ENCODE measurements at regions not wholly inside any gene's neighbourhood (a gene's known extent, or its start where the extent isn't known, plus 50 kb on each side); places are given as distances from the start of the nearest gene placed in this dataset.
"Not testable (repeated sequence)": the region's sequence is repeated elsewhere in the genome, so short reads cannot be mapped to it uniquely, and the experiment has no call there.

DNA sequence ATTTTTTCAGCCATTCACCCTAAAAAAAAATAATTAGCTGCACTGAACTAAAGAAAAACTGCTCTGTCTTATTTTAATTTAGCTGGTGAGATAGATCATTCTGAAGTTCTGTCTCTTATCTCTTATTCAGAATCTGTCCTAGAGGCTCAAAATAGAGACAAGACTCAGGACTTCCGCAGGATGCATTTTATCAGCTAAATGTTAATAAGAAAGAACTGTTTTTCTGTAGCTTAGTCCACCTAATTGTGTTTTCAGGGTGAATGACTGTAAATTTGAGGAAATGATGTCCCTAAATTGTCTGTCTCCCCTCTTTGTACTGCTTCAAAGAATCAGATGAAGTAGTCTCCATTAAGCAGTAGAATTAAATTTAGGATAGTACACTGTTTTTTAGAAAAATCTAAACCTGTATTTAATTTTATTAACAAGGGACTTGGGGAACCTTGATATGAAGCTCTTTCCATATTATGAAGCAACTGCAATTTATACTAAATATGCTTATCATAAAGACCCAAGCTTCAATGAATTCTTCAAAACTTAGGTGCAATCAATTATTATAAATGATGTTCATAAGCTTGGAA, 671.9 kb downstream of the RWDD3 start:
- no peak for DNase-seq (ENCODE audit: low spot score)

DNA sequence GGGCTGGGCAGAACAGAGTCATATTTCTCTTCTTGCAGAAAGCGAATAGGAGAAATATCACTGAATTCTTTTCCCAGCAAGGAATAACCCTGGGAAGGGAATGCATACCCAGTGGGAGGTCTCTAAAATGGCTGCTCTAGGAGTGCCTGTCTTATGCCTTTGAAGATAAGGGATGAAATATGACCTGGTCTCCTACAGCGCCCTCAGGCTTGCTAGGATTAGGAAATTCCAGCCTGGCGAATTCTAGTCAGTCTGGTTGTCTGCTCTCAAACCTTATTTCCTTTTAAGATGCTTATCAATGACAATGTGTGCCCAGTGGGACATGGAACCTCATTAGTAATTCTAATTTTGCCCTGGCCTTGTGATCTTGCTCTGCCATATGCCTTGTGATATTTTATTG, 677.7 kb downstream of the RWDD3 start:
- DNase-seq (ENCODE audit: low spot score), result not testable (repeated sequence)

DNA sequence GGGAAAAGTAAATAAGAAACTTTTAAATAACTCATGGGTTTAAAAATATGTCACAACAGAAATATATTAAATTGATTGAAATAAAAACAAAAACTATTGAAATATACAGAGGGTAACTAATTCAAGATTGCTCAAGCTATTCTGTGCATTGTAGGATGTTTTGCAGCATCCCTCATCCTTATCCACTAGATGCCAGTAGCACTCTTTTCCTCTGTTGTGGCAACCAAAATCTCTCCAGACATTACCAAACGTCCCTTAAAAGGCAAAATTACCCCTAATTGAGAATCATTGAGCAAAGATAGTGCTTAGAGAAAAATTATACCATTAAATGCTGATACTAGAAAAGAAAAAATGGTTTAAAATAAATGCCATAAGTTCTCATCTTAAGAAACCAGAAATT, 682.6 kb downstream of the RWDD3 start:
- no peak for DNase-seq (ENCODE audit: low spot score)

DNA sequence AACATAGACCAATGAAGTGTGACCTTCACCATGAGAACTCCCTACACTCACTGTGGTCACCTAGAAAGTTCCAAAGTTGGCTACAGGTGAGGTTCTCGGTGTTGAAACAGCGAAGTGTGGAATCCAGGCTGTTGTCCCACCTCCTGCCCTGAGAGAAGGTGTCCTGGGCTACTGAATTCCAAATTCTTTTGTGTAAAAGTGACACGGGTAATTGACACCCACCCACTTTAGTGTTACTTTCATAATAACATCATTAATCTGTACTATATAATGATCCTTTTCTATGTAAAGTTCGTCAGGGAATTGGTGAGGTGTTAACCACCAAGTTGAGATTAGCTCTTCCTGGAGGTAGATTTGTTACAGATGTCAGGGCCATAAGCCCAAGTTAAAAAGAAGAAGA, 690.7 kb downstream of the RWDD3 start:
- no peak for DNase-seq (ENCODE audit: low spot score)

DNA sequence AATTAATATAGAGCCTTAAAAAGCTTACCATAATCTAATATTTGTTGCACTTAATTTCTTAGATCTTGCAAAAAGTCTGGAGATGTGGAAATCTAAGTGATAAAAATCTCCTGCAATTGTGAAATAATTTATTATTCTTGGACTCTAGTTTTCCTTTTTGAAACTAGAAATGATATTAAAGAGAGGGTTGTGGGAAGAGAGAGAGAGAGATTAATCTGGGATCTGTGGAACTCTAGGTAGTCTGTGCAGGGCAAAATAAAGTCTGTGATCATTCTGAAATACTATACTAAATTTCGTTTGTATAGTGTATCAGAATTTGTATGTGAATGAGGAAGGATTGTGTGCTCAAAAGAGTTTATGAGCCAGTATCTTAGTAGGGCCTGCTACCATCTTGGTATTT, 692.3 kb downstream of the RWDD3 start:
- no peak for DNase-seq (ENCODE audit: low spot score)

DNA sequence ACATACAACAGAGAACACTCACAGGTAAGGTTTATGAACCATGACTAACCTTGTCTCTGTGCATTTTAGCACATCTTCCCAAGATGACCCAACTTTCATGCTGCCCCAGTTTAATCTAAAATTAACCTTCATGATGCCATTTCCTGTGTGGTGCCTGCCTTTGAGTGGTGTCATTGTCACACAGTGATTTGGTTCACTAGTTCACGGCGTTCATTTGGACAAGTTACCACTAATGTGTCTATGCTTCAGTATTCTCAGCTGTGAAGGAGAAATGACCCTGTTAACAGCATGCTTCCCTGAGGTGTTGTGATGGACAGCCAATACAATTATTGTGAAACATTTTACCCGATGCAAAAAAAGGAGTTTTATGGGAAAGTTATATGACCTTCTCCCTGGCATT, 693.1 kb downstream of the RWDD3 start:
- DNase-seq (ENCODE audit: low spot score), result no peak

DNA sequence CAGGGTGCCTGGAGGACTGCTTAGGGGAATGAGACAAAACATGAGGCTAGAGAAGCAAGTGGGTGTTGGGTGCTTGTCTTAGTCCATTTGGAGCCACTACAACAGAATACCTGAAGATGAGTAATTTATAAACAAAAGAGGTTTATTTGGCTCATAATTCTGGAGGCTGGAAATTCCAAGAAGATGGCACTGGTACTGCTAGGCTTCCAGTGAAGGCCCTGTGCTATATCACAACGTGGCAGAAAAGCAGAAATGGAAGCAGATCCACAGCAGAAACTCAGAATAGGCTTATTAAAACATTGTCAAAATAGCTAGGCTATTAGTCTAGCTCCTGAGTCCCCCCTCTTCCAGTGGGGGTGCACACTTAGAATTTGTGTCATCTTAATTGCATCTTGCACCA, 701.7 kb downstream of the RWDD3 start:
- no peak for DNase-seq (ENCODE audit: low spot score)

DNA sequence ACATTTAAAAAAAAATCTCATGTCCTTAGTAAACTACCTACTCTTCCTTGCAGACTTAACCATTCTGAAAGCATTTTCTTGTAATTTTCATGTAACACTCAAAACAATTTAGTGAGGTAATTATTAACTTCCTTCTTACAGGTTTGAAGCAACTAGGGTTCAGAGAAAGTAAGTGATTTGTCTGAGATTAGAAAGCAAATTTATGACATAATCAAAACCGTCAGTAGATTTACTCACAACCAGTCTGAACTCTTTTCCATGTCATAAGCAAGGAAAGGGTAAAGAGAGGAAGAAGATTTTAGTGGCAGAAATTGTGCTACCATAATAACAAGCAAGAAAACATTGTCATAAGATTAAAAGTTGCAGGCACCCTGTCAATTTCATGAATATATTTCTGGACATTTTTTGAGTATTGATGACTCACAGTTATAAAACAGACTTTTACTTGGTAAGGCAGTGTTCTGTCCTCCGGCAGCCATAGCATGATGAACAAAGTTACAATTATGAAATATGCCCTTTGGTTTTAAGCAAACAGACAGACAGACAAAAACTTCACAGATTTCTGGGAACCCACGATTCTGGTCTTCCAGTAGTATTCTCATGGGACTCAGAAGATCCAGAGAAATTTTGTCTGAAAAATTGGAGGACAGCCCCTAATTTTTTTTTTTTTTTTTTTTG, 707.2 kb downstream of the RWDD3 start:
- DNase-seq (ENCODE audit: low spot score), result no peak

DNA sequence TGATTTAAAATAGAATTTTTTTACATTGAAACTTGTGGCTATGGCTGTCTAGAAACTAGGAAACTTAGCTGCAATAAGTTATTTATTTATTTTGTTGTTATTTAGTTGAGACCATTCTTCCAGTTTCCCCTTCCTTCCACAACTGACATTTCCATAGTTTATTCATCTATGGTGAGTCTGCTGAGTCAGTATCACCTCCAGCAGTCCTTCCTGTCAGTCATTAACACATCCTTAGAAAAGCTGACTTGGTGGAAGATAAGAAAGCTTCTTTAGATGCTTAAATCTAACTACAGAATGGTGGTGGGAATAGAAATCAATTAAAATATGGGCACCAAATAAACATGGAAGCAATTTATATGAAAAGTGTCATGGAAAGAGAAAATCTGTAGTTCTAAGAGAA, 714.0 kb downstream of the RWDD3 start:
- no peak for DNase-seq (ENCODE audit: low spot score)

DNA sequence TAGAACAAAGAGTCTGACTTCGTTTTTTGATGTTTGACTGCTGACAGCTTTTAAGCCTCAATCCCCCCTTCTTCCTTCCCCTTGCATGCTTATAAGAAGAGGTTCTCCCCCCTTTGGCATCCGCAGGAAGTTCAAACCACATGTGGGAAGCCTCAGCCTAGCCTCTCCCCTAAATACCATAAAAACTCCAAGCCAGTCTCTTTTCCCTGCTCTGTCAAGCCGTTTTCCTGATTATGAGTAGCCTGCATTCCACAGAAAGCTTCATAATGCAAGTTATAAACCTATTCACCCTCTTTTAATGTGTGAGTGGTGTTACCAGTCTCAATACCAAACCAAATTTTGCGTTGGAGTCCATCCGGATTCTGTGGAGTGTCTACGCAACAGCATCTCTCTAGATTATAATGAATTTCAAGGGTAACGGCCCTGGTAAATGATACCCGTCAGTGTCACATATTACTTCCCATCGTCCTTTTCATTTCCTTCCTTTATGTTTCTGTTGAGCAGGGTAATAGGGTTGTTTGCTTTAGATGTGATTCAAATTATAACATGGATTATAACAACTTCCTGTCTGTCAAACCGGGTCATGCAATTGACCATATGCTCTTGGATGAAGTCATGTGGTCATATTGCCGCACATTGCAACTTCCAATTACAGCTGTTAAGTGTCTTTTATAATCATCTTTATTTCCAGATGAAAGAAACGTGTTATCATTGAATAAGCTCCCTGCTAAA, 717.5 kb downstream of the RWDD3 start:
- DNase-seq (ENCODE audit: low spot score), result no peak

DNA sequence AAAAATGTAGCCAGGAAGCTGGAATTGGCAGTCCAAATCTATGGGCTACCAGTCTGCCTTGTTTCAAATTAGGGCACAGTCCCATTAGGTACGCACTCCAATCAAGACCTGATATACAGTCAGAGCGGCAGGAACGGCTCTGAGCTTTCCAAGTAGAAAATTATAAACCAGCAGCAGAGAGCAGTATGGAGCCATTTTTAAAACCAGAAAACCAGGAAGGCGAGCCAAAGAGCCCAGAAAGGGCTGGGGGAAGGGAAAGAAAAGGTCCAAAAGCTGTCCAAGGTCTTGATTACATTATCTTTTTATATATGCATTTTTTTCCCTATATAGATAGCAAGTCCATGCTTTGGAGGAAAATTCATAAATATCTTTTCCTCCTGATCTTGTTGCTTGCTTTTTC, 719.0 kb downstream of the RWDD3 start:
- no peak for DNase-seq (ENCODE audit: low spot score)

DNA sequence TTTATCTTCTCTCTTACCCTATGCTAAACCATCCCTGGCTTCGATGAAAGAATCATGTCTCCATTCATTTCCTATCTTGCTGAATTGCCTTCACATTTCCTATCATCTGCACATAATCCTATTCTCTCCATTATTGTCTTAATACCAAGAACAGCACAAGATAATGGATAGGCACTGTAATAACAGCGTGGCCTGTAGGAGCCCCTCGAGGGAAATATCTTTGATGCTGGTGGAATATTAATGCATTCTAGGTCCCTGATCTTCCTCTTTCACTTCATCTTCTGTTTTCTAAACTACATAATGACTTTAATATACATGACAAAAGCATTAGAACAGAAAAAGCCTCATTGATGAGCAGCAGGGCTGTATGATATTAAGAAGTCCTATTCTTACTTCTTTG, 720.6 kb downstream of the RWDD3 start:
- no peak for DNase-seq (ENCODE audit: low spot score)

DNA sequence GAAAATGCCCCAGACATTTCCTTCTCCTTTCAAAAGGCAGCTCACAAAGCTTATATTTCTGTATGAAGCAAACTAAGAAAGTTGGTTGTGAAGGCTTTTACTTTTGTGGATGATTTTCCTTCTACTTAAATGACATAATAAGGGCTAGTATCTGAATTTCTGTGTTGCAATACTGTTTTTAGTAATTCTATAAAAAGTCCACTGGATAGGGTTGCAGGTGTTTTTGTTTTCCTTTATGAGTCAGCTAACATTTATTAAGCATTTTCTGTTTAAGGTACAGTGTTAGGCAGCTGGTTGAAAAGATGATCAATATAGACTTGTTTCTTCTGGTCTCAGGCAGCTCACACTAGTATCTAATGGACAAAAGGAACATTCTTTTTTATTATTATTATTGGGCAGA, 722.2 kb downstream of the RWDD3 start:
- DNase-seq (ENCODE audit: low spot score), result no peak

DNA sequence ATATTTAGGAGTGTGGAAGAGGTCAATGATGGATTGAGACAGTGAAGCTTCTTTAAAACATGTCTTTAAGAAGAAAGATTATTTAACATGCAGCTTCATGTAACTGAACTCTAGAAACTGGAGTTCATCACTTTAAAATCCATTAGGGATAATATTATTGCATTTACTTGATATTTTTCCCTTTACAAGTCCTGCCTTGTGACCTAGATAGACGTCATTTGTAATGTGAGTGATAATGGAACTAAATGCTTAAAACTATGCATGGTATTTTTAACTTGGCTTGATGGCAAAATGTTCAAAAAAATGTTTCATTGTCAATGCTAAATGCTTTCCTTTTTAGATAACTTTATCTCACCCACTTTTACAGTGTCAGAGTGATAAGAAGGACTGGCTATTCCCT, 723.7 kb downstream of the RWDD3 start:
- DNase-seq (ENCODE audit: low spot score), result no peak

DNA sequence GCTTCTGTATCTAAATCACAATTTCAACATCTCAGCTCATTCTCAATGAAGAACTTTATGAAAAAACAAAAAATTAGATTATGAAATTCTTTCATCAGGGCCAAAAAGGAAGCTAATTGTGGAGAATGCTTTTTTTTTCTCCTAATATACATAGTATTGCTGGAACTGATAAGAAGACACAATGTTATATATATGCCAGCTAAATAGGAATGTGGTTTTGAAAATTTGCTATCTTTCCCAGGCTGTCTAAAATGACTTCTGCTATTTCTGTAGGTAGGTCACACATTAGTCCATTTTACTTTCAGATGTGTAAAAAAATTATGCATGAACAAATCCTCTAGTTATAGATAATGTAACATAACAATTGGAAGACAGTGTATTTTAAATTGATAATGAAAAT, 732.9 kb downstream of the RWDD3 start:
- no peak for DNase-seq (ENCODE audit: low spot score)

DNA sequence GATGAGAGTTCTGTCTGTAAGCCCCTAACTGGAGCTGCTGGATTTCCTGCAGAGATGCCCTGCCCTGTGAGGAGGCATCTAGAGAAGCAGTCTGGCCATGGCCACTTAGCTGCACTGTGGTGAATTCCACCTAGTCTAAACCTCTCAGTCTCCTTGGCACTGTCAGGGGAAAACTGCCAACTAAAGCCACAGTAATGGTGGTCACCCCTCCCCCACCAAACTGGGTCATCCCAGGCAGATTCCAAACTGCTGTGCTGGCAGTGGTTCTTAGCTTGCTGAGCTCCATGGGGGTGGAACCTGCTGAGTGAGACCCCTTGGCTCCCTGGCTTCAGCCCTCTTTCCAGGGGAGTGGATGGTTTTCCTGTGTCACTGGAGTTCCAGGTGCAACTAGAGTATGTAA, 740.6 kb downstream of the RWDD3 start:
- DNase-seq (ENCODE audit: low spot score), result no peak

DNA sequence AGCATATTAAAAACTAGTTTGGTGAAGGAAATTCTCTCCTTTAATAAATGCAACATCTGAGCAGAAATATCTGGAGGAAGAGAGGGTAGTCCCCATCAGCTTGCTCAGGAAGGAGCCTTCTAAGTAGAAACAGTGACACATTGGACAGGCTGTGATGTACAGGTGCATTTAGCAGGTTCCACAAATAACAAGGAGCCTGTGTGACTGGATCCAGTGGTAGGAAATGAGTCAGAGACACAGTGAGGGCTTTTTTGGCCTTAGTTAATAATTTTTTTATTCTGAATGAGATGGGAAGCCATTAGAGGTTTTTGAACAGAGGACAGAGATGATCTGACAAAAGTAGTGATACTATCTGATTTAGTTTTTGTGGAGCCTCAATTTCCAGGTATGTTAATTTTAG, 738.9 kb upstream of the PTBP2 start:
- DNase-seq (ENCODE audit: low spot score), result no peak

DNA sequence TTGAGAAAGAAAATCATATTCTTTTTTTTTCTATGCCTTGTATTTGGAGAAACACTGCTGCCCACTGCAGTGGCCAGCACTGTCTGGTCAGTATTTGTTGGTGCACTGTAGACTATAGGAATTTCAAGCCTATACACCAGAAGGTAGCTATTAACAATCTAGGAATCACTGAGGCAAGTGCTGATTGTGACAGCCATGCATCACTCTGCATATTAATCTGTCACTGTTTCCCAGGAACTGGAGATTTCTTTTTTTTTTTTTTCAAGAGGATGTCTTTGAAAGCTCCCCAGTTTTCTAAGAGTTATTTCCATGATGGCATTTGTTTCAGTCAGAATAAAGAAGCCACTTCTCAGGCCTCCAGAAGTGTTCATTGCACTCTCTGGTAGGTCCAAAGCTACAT, 737.8 kb upstream of the PTBP2 start:
- DNase-seq (ENCODE audit: low spot score), result no peak

DNA sequence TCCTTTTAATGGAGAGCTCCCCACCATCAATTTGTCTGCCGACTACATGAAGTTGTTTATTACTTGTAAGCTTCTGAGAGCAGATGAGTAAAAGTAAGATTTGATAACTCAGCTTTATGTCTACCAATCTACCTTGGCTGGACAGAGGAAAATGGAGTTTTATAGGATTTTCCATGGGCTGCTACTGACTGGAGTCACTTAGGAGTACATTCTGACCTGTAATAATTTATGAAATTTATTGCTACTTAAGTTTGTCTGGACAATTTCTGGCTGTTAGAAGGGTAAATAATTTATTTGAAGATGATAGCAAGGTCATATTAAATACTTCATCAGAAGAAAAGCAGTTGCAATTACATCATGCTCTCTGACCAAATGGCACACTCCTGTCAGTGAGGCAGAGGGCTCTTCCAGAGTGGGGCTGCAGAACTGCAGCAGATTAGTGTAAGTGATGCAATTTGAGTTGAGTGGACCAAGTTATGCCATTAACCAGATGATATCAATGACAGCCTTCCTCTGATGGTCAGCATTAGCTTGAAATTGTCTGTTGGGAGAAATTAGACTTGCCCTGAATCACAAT, 736.7 kb upstream of the PTBP2 start:
- no peak for DNase-seq (ENCODE audit: low spot score)

DNA sequence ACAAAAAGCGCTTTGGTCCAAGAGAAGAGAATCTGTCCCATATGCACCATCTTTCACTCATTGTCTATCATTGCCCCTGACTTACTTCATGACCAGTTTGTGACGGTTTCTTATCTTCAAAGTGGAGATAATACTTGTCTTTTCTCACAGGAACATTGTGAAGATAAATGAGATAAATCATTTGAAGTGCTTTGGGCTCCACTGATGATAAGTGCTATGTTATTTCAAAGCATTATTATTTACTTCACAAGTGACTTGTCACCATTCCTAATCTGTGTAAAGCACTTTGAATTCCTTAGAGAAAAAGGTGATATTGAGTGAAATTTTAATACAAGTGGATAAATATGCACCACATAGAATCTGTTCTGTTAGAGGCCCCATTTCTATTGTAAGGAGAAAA, 731.6 kb upstream of the PTBP2 start:
- no peak for DNase-seq (ENCODE audit: low spot score)

DNA sequence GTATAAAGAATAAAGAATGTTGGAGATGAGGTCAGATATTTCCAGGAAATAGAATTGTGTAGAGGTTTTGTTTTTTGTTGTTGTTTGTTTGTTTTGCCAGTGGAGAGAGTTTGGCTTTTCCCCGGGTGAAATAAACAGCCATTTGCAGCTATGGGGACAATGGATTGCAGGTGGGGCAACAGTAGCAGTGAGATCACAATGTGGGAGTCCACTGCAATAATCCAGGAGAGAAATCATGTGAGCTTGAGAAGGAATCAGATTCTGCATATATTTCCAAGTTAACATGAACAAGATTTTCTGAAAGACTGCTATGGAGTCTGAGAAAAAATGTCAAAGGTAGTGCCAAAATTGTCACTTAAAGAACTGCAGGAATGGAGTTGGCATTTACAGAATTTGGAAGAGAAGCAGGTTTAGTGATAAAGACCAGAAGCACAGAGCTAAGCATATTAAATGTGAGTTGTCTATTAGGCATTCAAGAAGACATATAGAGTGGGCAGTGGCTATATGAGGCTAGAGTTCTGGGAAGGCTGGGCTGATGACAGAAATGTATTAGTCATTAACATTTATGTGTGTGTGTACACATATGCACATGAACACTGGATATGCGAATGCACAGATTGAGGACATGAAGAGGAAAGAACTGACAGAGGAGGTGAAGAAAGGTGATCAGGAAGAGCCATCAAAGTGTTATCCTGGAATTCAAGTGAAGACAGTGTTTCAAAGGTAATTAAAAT, 729.6 kb upstream of the PTBP2 start:
- no peak for DNase-seq (ENCODE audit: low spot score)

DNA sequence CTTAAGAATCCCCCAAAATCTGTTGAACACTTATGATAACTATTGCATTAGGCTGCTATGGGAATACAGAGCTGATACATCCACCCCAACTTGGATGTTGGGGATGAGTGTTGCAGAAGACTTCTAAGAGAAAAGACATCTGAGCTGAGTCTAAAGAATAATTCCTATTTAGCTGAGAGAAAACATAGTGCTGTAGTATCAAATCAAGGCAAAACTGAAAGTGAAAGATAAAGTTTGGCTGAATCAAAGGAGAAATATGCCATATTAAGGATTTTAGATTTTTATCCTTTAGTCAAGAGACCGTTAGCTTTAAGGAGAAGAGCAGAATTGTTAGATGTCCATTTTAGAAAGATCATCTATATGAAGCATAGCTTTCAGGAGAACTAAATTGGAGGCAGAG, 726.9 kb upstream of the PTBP2 start:
- DNase-seq (ENCODE audit: low spot score), result no peak

DNA sequence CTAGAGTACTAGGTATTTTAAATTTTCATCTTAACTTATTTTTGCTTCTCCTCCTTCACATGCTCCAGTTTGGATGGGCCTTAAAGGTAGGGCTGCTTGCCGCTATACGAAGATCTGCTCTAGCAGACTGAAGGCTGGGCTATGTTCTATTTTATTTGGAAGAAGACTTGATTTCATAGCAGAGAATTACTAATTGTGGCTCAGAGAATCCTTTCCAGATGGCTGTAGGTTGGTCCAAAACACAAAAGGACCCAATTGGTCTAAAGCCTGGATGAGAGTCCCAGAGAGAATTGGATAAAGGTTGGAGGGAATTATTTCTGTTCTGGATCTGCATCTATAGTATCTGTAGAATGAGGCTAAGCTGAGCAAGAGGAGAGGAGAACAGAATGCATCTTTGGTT, 719.4 kb upstream of the PTBP2 start:
- DNase-seq (ENCODE audit: low spot score), result no peak

All from LoVo (cell line).